HEK293T (cell line): ENCODE measurements at regions not wholly inside any gene's neighbourhood (a gene's known extent, or its start where the extent isn't known, plus 50 kb on each side); places are given as distances from the start of the nearest gene placed in this dataset.

Experiments used
- CTCF ChIA-PET: fragments of 350-600 bp; formaldehyde crosslinking; extraction: SDS; loops from one replicate; lab custom pipeline; 2021; ENCODE audit warnings: antibody characterized with exemption, inconsistent platforms; lab: Yijun Ruan, JAX
- POLR2A ChIA-PET: fragments of 350-600 bp; formaldehyde crosslinking; extraction: SDS; loops from one replicate; lab custom pipeline; 2020; ENCODE audit warnings: antibody characterized with exemption, inconsistent platforms; lab: Yijun Ruan, JAX
- DNase-seq: peaks from one replicate; pipeline ENCODE4 v3.0.0; 2012; ENCODE audit warnings: mixed read lengths; ENCODE audit errors: extremely low spot score
- ARNT ChIP-seq: fragments of 450-650 bp; IDR thresholded peaks from 2 replicates; pipeline ENCODE4 v1.6.1; 2017; ENCODE audit warnings: mild to moderate bottlenecking
- BHLHE40 ChIP-seq: fragments of 450-650 bp; IDR thresholded peaks from 2 replicates; pipeline ENCODE4 v1.6.1; 2016; ENCODE audit warnings: mild to moderate bottlenecking, moderate library complexity, borderline replicate concordance
- CTBP1 ChIP-seq: fragments of 450-650 bp; IDR thresholded peaks from 2 replicates; pipeline ENCODE4 v1.6.1; 2016; ENCODE audit warnings: borderline replicate concordance
- ELF4 ChIP-seq: fragments of 450-650 bp; IDR thresholded peaks from 2 replicates; pipeline ENCODE4 v1.6.1; 2017; ENCODE audit warnings: antibody characterized with exemption
- FOXA1 ChIP-seq: fragments of 450-650 bp; IDR thresholded peaks from 2 replicates; pipeline ENCODE4 v1.6.1; 2016; ENCODE audit warnings: mild to moderate bottlenecking
- FOXK2 ChIP-seq: fragments of 450-650 bp; IDR thresholded peaks from 2 replicates; pipeline ENCODE4 v1.6.1; 2016; ENCODE audit warnings: mild to moderate bottlenecking
- FOXM1 ChIP-seq: fragments of 450-650 bp; IDR thresholded peaks from 2 replicates; pipeline ENCODE4 v1.6.1; 2017; ENCODE audit warnings: mild to moderate bottlenecking, borderline replicate concordance
- HDGF ChIP-seq: fragments of 450-650 bp; IDR thresholded peaks from 2 replicates; pipeline ENCODE4 v1.6.1; 2017; ENCODE audit warnings: antibody characterized with exemption, borderline replicate concordance
- L3MBTL2 ChIP-seq: fragments of 450-650 bp; conservative IDR thresholded peaks from 2 replicates; pipeline ENCODE4 v1.6.1; 2016; ENCODE audit warnings: mild to moderate bottlenecking
- LEF1 ChIP-seq: fragments of 450-650 bp; IDR thresholded peaks from 2 replicates; pipeline ENCODE4 v1.6.1; 2017; ENCODE audit warnings: mild to moderate bottlenecking, borderline replicate concordance
- NFRKB ChIP-seq: fragments of 450-650 bp; IDR thresholded peaks from 2 replicates; pipeline ENCODE4 v1.6.1; 2016; ENCODE audit warnings: mild to moderate bottlenecking, moderate library complexity
- SP1 ChIP-seq: fragments of 450-650 bp; IDR thresholded peaks from 2 replicates; pipeline ENCODE4 v1.6.1; 2017
- SUZ12 ChIP-seq: fragments of 450-650 bp; IDR thresholded peaks from 2 replicates; pipeline ENCODE4 v1.6.1; 2016; ENCODE audit warnings: mild to moderate bottlenecking
- TARDBP ChIP-seq: fragments of 450-650 bp; IDR thresholded peaks from 2 replicates; pipeline ENCODE4 v1.6.1; 2016
- ZNF384 ChIP-seq: fragments of 450-650 bp; IDR thresholded peaks from 2 replicates; pipeline ENCODE4 v1.6.1; 2016
- TF ChIP-seq, protein P1 (sequence below): fragments of 450-650 bp; IDR thresholded peaks from 2 replicates; pipeline ENCODE4 v1.6.1; 2016

DNA sequence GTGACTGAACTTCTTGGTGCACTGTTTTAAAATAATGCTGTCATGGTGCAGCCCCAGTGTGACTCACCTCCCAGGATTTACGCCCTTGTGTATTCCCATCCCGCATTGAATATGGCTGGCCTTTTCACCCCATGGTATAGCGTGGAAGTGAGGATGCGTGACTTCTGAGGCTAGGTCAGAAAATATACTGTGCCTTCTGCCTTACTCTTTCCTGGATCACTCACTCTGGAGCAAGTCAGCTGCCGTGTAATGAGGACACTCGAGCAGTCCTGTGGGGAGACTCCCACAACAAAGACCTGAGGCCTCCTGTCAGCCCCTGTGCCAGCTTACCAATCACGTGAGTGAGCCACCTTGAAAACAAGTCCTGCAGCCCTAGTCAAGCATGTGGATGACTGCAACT is 471.9 kb upstream of the KIRREL3 start:
- ChIA-PET POLR2A (no interaction called here), CTCF (no interaction called here)
- TF ChIP-seq FOXM1, result no peak
- no peak for TF ChIP-seq SP1
- no peak for TF ChIP-seq ELF4
- TF ChIP-seq ZNF384, result no peak
- TF ChIP-seq CTBP1, result no peak
- TF ChIP-seq, protein P1, sequence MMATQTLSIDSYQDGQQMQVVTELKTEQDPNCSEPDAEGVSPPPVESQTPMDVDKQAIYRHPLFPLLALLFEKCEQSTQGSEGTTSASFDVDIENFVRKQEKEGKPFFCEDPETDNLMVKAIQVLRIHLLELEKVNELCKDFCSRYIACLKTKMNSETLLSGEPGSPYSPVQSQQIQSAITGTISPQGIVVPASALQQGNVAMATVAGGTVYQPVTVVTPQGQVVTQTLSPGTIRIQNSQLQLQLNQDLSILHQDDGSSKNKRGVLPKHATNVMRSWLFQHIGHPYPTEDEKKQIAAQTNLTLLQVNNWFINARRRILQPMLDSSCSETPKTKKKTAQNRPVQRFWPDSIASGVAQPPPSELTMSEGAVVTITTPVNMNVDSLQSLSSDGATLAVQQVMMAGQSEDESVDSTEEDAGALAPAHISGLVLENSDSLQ, result no peak
- no peak for TF ChIP-seq LEF1
- TF ChIP-seq ARNT, result no peak
- DNase-seq, result no peak

DNA sequence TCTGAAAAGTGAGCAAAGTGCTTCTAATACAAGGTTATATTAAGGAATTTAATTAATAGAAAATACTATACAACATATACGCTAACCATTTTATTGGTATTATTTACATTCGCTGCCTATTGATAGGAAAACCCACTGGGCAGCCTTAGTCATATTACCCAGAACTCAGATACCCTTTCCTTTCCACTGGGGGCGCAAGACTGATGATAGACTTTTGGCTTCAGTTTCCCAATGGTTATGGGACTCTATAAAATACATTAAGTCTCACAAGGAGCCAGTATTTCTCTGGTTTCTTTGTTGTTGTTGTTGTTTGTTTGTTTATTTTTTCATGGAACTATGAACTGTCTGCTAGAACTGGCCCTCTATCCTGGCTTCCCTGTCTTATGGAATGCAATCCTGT is 471.1 kb upstream of the KIRREL3 start:
- POLR2A ChIA-PET, result no interaction called here
- TF ChIP-seq FOXM1, result no peak
- TF ChIP-seq L3MBTL2, result no peak
- no peak for TF ChIP-seq BHLHE40
- no peak for TF ChIP-seq FOXK2
- TF ChIP-seq SUZ12, result no peak
- no peak for TF ChIP-seq SP1
- no peak for TF ChIP-seq NFRKB
- no peak for TF ChIP-seq ARNT
- TF ChIP-seq, protein P1, result no peak
- peak; percentile 8 for DNase-seq
- CTCF ChIA-PET, result no interaction called here

DNA sequence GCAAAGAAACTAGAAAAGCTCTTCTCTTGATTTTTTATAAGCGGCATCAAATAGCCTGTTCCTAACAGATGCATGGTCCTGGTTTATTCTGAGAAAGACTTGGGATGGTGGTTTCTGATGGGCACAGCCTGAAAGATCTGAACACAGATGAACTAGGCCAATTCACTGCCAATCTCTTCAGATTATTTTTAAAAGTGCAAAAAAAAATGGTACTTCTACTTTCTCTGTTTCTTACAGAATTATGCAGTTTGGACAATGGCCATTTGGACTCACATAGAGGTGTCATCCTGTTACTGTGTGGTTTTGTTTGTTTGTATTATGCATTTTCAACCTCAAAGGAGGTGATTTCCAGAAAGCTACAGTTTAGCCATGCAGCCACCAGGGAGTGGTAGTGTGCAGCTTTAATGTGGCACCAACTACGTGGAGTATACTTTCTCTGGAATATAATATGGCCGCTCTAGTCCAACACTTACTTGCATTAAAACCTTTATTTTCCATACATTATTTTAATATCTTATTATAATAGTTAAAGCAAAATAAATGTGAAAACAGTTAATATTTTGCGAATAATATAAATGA is 469.8 kb upstream of the KIRREL3 start:
- peak; percentile 19 for DNase-seq
- ChIA-PET CTCF (no interaction called here), POLR2A (no interaction called here)
- TF ChIP-seq SP1, result no peak
- TF ChIP-seq ELF4, result no peak

DNA sequence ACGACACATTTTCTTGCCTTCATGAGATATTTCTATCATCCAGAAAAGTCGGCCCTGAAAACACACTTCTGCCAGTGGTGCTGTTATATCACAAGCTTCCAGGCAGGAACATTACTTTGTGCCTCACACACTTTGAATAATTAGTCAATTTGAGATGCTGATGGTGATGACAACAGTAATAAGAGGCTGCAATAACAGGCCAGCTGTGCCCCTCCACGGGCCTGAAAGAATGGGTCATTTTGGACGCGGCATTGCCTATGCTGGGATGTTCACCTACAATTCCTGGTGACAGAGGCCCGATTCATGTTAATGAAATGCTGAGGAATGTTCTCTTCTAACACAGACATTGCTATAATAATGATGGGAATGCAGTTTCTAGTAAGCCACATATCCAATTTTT is 463.8 kb upstream of the KIRREL3 start:
- no peak for DNase-seq
- ChIA-PET POLR2A (no interaction called here), CTCF (no interaction called here)
- TF ChIP-seq CTBP1 (no peak), LEF1 (no peak), ARNT (no peak), SUZ12 (no peak), SP1 (no peak), BHLHE40 (no peak), ELF4 (no peak), TARDBP (no peak), HDGF (no peak), FOXM1 (no peak), FOXK2 (no peak), FOXA1 (no peak), NFRKB (no peak), L3MBTL2 (no peak), ZNF384 (no peak)
- TF ChIP-seq, protein P1, result no peak

DNA sequence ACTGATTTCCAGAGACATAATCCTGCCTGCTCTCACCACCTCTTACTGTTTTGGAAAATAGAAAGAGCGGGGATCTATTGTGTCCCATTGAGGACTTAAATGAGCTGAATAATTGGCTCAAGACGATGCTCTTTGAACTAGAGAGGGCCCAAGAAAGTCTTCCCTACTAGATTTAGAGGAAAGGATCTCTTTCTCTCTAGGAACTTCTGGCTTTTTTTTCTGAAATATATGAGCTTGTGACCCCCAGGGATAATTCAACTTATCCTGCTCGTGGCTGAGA is 461.4 kb upstream of the KIRREL3 start:
- no peak for DNase-seq
- TF ChIP-seq SP1, result no peak
- no peak for TF ChIP-seq NFRKB
- TF ChIP-seq SUZ12, result no peak
- no peak for TF ChIP-seq L3MBTL2
- no peak for TF ChIP-seq BHLHE40
- TF ChIP-seq FOXA1, result no peak
- TF ChIP-seq, protein P1, result no peak
- TF ChIP-seq ELF4, result no peak
- TF ChIP-seq LEF1, result no peak
- no peak for TF ChIP-seq FOXK2
- POLR2A ChIA-PET, result no interaction called here
- CTCF ChIA-PET, result no interaction called here

DNA sequence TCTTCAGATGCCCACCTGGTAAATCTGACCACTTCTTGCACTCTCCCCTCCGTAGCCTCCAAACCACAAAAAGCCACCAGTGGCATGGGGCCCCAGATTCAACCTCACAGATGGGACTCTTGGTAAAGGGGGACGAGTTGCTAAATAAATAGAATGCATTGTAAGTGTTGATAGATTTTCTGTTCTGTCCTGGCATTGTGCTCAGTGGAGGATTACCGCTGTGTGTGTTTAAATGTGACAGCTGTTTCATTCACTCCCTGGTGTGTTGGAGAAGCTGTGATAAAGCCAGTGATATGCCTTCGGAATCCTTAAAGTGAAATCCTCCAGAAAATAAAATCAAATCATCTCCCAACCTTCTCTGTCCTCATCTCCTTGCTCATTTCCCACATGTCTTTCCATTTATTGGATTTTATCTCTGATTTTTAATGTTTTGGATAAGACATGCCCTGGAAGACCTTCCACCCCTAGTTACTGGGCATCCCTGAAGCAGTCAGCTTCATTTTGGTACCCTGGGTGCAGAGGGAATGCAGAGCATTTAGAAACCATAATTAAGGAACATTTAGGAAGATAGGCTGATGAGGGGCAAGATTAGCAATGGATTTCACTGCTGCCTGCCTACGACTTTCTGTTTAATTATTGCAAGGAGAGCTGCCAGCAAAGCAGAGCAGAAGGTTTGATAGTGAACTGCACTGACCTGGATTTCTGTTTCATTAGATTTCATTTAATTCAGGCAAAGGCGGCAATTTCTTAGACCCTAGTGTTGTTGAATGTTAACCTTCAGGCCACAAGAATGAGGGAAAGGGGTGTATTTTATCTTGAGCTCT is 460.9 kb upstream of the KIRREL3 start:
- TF ChIP-seq CTBP1 (no peak), ARNT (no peak), SUZ12 (no peak), HDGF (no peak), FOXK2 (no peak), FOXM1 (no peak), ELF4 (no peak), ZNF384 (no peak), NFRKB (no peak), BHLHE40 (no peak), TARDBP (no peak), SP1 (no peak)
- TF ChIP-seq, protein P1, result no peak
- DNase-seq, result no peak
- CTCF ChIA-PET, result no interaction called here
- POLR2A ChIA-PET, result no interaction called here
